A549 (cell line): ENCODE measurements at regions not wholly inside any gene's neighbourhood (a gene's known extent, or its start where the extent isn't known, plus 50 kb on each side); places are given as distances from the start of the nearest gene placed in this dataset.

Experiments
- ATAC-seq, 2 experiments: fragments of 200-7000 bp in 1 of 2; fragments of >200 bp in 1 of 2; cut with Nextera tagmentation in 1 of 2; cut with Tn5 transposase in 1 of 2; 3 replicates each; pipeline versions ENCODE4 v1.8.0 to v1.9.1; 2018 to 2020; ENCODE audit warnings: mild to moderate bottlenecking in 1 of 2, moderate library complexity in 1 of 2
- CTCF ChIA-PET: fragments of 300-600 bp; sonication (Branson Sonifier 250); formaldehyde crosslinking; extraction: SDS; loops from one replicate; lab custom pipeline; 2021; ENCODE audit warnings: antibody characterized with exemption, inconsistent platforms; lab: Yijun Ruan, JAX
- POLR2A ChIA-PET: fragments of 350-600 bp; formaldehyde crosslinking; extraction: SDS; loops from one replicate; lab custom pipeline; 2021; ENCODE audit warnings: antibody characterized with exemption, inconsistent platforms; lab: Yijun Ruan, JAX
- DNase-seq, 2 experiments: peaks; one replicate each; pipeline versions ENCODE4 v3.0.0 to v3.0.0-alpha.2; 2011 to 2016; ENCODE audit warnings: low read depth in 1 of 2, low spot score in 1 of 2
- FAIRE-seq: peaks from 2 replicates; lab custom pipeline; 2011; peaks lifted over from hg19 to GRCh38; lab: Jason Lieb, UNC
- H3K27ac ChIP-seq, 2 experiments: fragments of >200 bp; sonication (Bioruptor Twin); formaldehyde crosslinking; 3 replicates each; pipeline ENCODE4 v1.5.1; 2016 to 2017
- H3K4me1 ChIP-seq: fragments of >200 bp; sonication (Bioruptor Twin); formaldehyde crosslinking; 3 replicates; pipeline ENCODE4 v1.6.1; 2016
- H3K4me2 ChIP-seq: fragments of >200 bp; sonication (Bioruptor Twin); formaldehyde crosslinking; 3 replicates; pipeline ENCODE4 v1.6.1; 2016
- H3K4me3 ChIP-seq: fragments of >200 bp; sonication (Bioruptor Twin); formaldehyde crosslinking; 3 replicates; pipeline ENCODE4 v1.5.1; 2016
- H3K9me3 ChIP-seq: fragments of >200 bp; sonication (Bioruptor Twin); formaldehyde crosslinking; 3 replicates; pipeline ENCODE4 v1.6.1; 2016
- CBX2 ChIP-seq: fragments of 200-600 bp; sonication (generic); IDR thresholded peaks from 2 replicates; pipeline ENCODE4 v1.6.1; 2016; ENCODE audit warnings: low read depth, mild to moderate bottlenecking, borderline replicate concordance
- CBX8 ChIP-seq: fragments of 200-600 bp; sonication (generic); IDR thresholded peaks from 2 replicates; pipeline ENCODE4 v1.6.1; 2016
- E2F6 ChIP-seq: IDR thresholded peaks from 2 replicates; pipeline ENCODE4 v1.6.1; 2012; ENCODE audit warnings: low read depth, borderline replicate concordance
- ELK1 ChIP-seq: fragments of 150-350 bp; IDR thresholded peaks from 2 replicates; pipeline ENCODE4 v1.6.1; 2014; ENCODE audit warnings: low read depth, mild to moderate bottlenecking, low read length
- GATA3 ChIP-seq: IDR thresholded peaks from 2 replicates; pipeline ENCODE4 v1.6.1; 2012; ENCODE audit warnings: borderline replicate concordance
- HOXB5 ChIP-seq: fragments of 250-450 bp; sonication (Bioruptor Pico); IDR thresholded peaks from 2 replicates; pipeline ENCODE4 v1.5.0; 2020; ENCODE audit warnings: mild to moderate bottlenecking, moderate library complexity
- JUN ChIP-seq, 2 experiments: fragments of >200 bp; sonication (Bioruptor Twin); formaldehyde crosslinking; IDR thresholded peaks; 2 replicates in 1 of 2; 3 replicates in 1 of 2; pipeline ENCODE4 v1.6.1; 2016 to 2017
- MAX ChIP-seq: IDR thresholded peaks from 2 replicates; pipeline ENCODE4 v1.6.1; 2012
- NPAS2 ChIP-seq: fragments of 250-450 bp; sonication (Bioruptor Pico); IDR thresholded peaks from 2 replicates; pipeline ENCODE4 v1.8.0; 2022; ENCODE audit warnings: mild to moderate bottlenecking, moderate library complexity, borderline replicate concordance
- NR3C1 ChIP-seq: fragments of >200 bp; sonication (Bioruptor Twin); formaldehyde crosslinking; IDR thresholded peaks from 3 replicates; pipeline ENCODE4 v1.6.1; 2017
- PHF8 ChIP-seq: fragments of 200-600 bp; sonication (generic); IDR thresholded peaks from 2 replicates; pipeline ENCODE4 v1.6.1; 2016; ENCODE audit warnings: low read depth, mild to moderate bottlenecking, antibody characterized with exemption, moderate library complexity, borderline replicate concordance
- RAD21 ChIP-seq, 2 experiments: fragments of >200 bp in 1 of 2; sonication (Bioruptor Twin) in 1 of 2; formaldehyde crosslinking in 1 of 2; IDR thresholded peaks in 1 of 2; conservative IDR thresholded peaks in 1 of 2; 2 replicates in 1 of 2; 3 replicates in 1 of 2; pipeline ENCODE4 v1.6.1; 2012 to 2018; ENCODE audit warnings: inconsistent platforms in 1 of 2
- RARB ChIP-seq: fragments of 250-450 bp; sonication (Bioruptor Pico); IDR thresholded peaks from 2 replicates; pipeline ENCODE4 v1.8.0; 2021; ENCODE audit warnings: mild to moderate bottlenecking, moderate library complexity
- USF2 ChIP-seq: fragments of 450-650 bp; IDR thresholded peaks from 2 replicates; pipeline ENCODE4 v1.6.1; 2014; ENCODE audit warnings: antibody characterized with exemption
- ZFP36 ChIP-seq: fragments of 450-650 bp; IDR thresholded peaks from 2 replicates; pipeline ENCODE4 v1.6.1; 2014; ENCODE audit warnings: borderline replicate concordance; ENCODE audit not compliant: partially characterized antibody
- ZNF302 ChIP-seq: fragments of 250-450 bp; sonication (Bioruptor Pico); IDR thresholded peaks from 2 replicates; pipeline ENCODE4 v1.9.0; 2021; ENCODE audit warnings: inconsistent platforms, mild to moderate bottlenecking, moderate library complexity
- ZSCAN20 ChIP-seq: fragments of 250-450 bp; sonication (Bioruptor Pico); IDR thresholded peaks from 2 replicates; pipeline ENCODE4 v1.8.0; 2022; ENCODE audit warnings: mild to moderate bottlenecking, moderate library complexity
- WGBS: methylation state at CpG from one replicate; pipeline ENCODE4 v1.1.6; 2017; ENCODE audit errors: missing lambda C conversion rate; 5-methylcytosine and 5-hydroxymethylcytosine counted together

GRCh38 chr4:125838924-125839323 lies 524.2 kb downstream of the FAT4 start (continued):
- TF ChIP-seq USF2, result no peak
- no peak for TF ChIP-seq CBX2
- TF ChIP-seq ELK1, result no peak
- no peak for TF ChIP-seq CBX8
- TF ChIP-seq ZNF302 (CRISPR knock-in tag), result no peak
- no peak for TF ChIP-seq ZFP36

- Histone ChIP-seq H3K4me3 (no peak overlapping the region), H3K4me2 (no peak overlapping the region), H3K4me1 (peaks cover 17% of the 10 kb centered on the region; the same call in 2 of the 3 replicates), H3K27ac (no peak overlapping the region), H3K9me3 (no peaks in the 10 kb centered on the region)
- no peak for FAIRE-seq
- DNase-seq, result no peak
- ChIA-PET CTCF (no interaction called here), POLR2A (no interaction called here)
- no peak for ATAC-seq
- TF ChIP-seq CBX8, result no peak
- no peak for TF ChIP-seq PHF8
- TF ChIP-seq RAD21 (conservative IDR thresholded peaks at IDR 0.05 in 1 of 2, IDR thresholded peaks at IDR 0.05 in 1 of 2), result no peak
- no peak for TF ChIP-seq NR3C1
- TF ChIP-seq MAX, result no peak
Measured at GRCh38 chr4:125843947-125844346, 529.2 kb downstream of the FAT4 start.

- CTCF ChIA-PET, result no interaction called here
- TF ChIP-seq CBX8, result no peak
- no peak for TF ChIP-seq GATA3
- TF ChIP-seq HOXB5 (CRISPR knock-in tag), result no peak
- TF ChIP-seq E2F6, result no peak
- no peak for TF ChIP-seq ZFP36
- no peak for TF ChIP-seq JUN (IDR thresholded peaks at IDR 0.05)
- no peak for TF ChIP-seq NPAS2 (CRISPR knock-in tag)
- no peak for TF ChIP-seq ZSCAN20
- no peak for ATAC-seq
- WGBS, result 71% methylated on average over 3 of the region's 3 CpGs
- Histone ChIP-seq H3K4me2 (no peak overlapping the region), H3K9me3 (no peaks in the 10 kb centered on the region), H3K4me3 (no peak overlapping the region), H3K4me1 (peaks cover 11% of the 10 kb centered on the region; the same call in 2 of the 3 replicates), H3K27ac (no peak overlapping the region)
- POLR2A ChIA-PET, result no interaction called here
- DNase-seq, result no peak
- FAIRE-seq, result no peak
Measured at GRCh38 chr4:125847518-125847917, 532.8 kb downstream of the FAT4 start.

- no peaks in the 10 kb centered on the region for H3K9me3 ChIP-seq
- CTCF ChIA-PET, result no interaction called here
- H3K4me3 ChIP-seq, result no peak overlapping the region
- TF ChIP-seq RARB, result no peak
- TF ChIP-seq, all 56 proteins: peak for 0
- Histone ChIP-seq H3K4me2 (no peak overlapping the region), H3K4me1 (no peaks in the 10 kb centered on the region), H3K27ac (no peak overlapping the region)
- POLR2A ChIA-PET, result no interaction called here
- DNase-seq (no peak), FAIRE-seq (no peak), ATAC-seq (no peak)
Measured at GRCh38 chr4:125849869-125850268, 535.1 kb downstream of the FAT4 start.
